ENCODE measurements at regions not wholly inside any gene's neighbourhood (a gene's known extent, or its start where the extent isn't known, plus 50 kb on each side); places are given as distances from the start of the nearest gene placed in this dataset.

DNA sequence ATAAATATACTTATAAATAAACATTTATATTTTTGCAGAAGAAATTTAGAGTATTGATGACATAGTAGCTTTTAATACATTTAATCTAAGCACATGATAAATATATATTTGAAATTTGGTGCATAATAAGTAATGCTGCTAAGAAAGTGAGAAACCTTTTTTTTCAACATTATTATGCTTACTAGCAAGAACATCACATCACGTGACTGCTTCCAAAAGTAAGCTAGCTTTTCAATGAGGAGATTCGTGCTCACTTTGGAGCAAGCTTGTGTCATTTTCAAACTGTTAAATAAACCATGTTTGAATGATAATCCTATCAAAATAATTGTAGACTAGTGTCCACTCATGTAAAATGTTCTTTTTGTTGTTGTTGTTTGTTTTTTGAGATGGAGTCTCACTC, 109.0 kb upstream of the SLC4A7 start:
- no peak for DNase-seq (ENCODE audit: low read depth in 4 of 4, low spot score in 1 of 4)

DNA sequence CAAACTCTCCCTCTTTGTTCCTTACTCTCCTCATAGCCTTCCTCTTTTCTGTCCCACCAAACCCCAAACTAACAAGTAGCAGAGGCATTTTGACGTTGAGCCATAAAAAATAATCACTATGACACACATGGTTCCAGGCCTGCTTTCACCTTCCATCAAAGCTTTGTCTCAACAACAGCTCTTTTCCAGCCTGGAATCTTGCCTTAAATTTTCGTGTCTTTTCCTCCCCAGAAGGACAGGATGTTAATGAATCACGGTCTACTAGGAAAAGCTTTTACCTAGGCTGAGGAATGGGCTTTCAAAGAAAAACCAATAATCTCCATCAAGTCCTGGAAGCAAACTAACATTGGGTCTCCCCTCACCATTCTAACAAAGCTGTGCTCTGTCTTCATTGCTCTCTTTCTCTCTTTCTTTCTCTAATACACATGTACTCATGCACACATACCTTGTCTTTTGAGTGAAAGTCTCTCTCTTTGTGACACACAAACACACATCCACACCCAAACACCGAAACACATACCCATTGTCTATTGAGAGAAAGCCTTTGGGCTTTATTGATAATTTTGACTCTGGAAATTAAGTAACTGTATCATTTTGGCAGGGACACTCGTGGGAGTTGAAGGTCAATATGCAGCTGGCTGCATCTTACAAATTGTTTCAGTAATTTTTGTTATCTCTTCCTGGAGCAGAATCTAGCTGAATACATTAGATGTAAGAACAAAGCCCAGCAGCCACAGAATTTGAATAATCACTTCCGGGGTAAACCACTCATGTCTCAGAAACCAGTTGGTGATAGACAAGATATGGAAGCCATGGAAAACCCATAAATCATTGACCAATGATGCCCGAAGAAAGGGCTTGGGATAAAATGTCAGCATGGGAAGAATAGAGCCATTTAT, 107.4 kb upstream of the SLC4A7 start:
- peak in 1 of 4 experiments; percentile 7 for DNase-seq (ENCODE audit: low read depth in 4 of 4, low spot score in 1 of 4)

DNA sequence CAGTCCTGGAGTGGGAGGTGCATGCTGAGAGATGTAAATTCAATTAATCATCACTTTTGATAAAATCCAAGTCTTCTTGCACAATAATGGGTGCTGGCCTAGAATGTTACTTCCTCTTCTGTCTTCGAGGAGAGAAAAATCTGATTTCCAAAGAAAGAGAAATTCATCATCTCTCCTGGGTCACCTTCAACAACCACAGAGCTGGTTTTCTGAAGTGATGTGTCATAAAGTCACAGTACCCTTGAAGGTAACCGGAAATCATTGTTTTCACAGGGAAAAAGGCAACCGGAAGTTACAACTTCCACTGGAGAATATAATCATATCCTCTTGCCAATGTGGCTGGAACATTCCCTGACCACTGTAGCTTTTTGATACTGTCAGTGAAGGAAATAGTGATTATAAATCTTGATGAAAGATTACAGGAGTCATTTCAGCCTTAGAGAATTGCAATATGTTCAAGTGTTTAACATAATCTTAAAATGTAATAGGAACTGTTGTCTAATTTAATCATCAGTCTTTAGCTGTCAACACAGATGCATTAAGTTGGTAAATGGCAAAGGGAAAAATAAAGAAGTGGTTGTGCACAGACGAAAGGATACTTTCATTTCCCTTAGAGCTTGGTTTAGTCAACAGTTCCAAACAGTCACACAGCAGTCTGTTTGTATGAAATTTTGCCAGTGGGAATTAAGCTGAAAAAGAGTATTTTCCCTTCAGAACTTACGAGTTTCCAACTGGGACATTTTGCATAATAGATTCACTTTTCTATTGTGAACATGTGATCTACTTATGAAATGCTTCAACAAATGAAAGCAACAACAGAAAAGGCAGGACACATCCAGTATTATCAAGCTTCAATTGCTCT, 106.5 kb upstream of the SLC4A7 start:
- DNase-seq (ENCODE audit: low read depth in 4 of 4, low spot score in 1 of 4): no peak

DNA sequence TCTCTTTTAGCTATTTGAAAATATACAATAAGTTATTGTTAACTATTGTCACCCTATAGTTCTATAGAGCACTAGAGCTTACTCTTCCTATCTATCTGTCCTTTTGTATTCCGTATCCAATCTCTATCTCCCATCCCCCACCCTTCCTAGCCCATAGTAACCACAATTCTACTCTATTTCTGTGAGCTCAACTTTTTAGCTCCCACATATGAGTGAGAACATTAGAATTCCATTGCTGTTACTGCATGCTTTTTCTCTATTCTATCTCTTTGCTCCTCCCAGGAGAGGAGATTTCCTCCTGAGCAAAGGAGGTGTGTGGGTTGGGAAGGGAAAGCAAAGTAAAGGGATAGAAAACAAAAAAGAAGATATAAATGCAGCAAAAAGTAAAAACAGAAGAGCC, 105.6 kb upstream of the SLC4A7 start:
- DNase-seq (ENCODE audit: low read depth in 4 of 4, low spot score in 1 of 4): no peak

DNA sequence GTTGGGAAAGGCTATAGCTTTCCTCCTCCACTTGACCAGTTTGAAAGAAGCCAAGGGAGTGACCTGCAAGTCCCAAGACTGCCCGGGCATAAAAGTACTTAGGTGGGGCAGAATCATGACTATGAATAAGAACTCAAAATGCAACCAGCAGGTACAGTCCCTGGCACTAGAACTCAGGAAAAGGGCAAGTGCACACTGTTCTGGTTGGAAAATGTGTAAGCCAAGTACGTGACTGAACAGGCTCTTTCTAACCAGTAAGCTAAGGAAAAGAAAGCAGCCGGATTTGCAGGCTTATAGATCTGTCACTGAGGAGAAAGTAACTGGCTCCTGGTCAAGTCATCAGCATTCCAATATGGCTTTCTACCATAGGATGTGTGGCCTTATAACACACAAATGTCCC, 101.2 kb upstream of the SLC4A7 start:
- DNase-seq (ENCODE audit: low read depth in 4 of 4, low spot score in 1 of 4): no peak

DNA sequence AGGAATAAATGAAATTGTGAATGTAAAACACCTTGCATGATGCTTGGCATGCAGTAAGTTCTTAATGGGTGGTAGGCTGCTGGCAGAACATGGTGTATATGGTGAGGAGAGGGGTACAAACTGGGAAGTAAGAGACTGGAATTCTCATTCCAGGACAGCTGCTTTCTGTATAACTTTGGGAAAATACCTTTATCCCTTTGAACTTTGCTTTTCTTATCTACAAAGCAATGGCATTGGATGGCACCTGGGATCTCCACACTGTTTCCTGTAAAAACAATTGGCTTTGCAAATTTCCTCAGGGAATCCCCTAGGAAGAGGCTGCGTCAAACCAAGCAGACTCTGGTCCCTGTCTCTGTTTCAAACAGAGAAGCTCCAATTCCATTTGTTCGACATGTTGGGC, 100.7 kb upstream of the SLC4A7 start:
- DNase-seq (ENCODE audit: low read depth in 4 of 4, low spot score in 1 of 4): no peak

DNA sequence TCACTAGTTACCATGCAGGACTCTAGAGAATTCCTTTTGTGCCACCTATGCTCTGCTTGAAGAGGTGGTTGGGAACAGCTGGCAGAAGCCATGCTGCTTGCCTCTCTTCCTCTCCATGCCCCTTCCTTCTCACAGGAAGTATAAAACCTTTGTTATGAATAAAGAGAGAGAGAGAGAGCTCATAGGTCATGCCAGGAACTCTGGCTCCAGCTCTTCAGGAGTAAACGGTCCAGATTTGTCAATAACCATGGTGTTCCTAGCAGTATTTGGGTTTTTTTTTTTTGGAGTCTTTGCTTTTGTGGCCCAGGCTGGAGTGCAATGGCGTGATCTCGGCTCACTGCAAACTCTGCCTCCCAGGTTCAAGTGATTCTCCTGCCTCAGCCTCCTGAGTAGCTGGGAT, 97.7 kb upstream of the SLC4A7 start:
- no peak for DNase-seq (ENCODE audit: low read depth in 4 of 4, low spot score in 1 of 4)

DNA sequence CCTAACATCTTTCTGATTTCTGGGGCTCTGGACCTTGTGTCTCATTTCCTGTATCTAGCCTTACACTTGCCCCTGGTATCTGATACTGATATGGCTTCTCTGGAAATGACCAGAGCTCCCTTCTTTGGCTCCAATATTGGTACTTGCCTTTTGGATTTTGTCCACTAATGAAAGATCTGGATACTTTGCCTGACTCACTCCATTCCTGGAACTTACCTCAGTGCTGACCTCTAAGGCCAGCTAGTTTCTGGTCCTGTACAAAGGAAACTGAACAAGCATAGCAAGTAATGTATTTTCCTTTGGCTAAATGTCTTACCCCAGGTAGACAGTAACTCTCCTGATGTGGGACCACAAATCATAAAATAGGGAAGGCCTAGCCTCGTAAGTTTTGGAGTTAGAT, 93.8 kb upstream of the SLC4A7 start:
- no peak for DNase-seq (ENCODE audit: low read depth in 4 of 4, low spot score in 1 of 4)

DNA sequence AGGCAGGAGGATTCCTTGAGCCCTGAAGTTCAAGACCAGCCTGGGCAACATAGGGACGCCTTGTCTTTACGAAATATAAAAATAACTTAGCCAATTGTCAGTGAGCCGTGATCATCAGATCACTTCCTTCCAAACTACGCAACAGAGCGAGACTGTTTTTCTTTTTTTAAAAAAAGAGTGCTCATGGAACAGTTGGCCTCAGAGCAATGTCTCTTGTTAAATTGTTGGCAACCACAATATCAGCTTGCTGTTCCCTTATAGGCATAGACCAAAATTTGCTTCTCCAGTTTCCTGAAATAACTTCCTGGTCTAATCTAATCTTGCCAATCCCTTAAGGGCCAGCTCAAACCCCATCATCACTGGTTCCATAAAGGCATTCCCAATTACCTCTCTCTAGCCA, 93.3 kb upstream of the SLC4A7 start:
- no peak for DNase-seq (ENCODE audit: low read depth in 4 of 4, low spot score in 1 of 4)

DNA sequence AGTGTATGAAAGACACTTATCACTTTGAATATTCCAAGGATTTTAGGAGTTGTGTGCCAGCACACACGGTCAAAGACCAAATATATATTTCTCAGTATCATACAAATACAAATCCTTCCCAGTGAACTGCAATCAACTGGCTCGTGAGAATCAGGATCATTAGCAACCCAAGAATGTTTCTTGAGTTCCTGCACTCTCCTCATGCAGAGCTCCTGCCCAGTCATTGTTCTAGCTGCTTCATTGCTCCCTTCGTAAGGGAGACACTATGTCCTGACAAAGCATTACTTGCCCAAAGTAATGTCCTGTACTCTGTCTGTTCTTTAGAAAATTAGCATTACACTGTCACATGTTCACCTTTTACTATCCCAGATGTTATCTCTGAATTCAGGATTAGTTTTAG, 92.0 kb upstream of the SLC4A7 start:
- DNase-seq (ENCODE audit: low read depth in 4 of 4, low spot score in 1 of 4): no peak

DNA sequence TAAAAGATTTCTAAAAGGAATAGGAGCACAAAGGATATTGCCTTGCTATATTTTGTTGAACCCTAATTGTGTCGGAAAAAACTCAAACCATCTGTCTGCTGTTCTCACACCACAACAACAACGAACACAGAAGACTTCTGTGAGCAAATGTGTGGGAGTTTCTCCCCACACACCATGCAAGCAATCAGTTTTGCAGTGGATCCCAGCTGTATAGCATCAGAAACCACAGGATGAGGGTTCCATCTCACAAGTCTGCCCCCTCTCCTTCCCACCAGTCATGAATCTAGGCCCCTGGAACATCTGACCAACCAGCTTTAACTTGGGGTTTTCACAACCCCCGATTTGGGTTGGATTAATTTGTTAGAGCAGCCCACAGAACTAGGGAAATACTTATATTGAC, 91.3 kb upstream of the SLC4A7 start:
- DNase-seq (ENCODE audit: low read depth in 4 of 4, low spot score in 1 of 4): no peak

DNA sequence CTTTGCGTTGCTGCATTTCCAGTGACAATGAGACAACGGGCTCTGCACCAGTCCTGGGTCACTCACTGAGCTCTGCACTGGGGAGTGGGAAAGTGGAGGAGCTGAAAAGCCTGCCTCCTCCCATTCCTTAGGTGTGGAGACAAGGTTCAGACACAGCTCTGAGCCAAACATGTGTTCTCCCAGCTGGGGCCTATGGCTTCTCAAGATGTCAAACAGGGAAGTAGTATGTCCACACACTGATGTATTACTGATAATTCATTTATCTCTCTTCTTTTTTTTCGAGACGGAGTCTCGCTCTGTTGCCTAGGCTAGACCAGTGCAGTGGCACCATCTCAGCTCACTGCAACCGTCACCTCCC, 90.2 kb upstream of the SLC4A7 start:
- no peak for DNase-seq (ENCODE audit: low read depth in 4 of 4, low spot score in 1 of 4)

DNA sequence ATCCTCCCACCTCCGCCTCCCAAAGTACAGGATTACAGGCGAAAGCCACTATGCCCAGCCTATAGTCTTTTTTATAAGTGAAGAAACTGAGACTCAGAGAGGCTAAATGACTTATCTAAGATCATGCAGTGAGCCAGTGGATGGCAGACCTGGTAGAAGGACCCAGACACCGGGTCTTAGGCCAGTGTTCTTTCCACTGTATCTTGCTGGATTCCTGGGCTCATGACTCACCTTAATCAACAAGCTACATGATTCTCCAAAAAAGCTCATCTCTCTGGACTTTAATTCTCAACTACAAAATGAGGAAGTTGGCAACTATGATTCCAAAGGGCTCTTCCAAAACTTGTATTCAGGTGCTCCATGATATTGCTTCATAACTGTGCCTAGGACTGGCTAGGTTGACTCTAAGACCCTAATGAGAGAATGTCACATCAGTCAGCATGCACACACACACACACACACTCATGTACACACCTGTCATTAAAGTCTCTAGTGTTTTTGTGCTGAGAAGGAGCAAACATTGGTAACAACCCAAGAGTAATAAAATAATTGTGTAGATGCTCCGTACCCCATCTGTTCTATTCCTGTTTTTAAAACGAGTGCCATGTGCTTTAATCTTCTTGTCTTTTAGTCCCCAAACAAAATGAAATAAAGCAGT, 89.7 kb upstream of the SLC4A7 start:
- no peak for DNase-seq (ENCODE audit: low read depth in 4 of 4, low spot score in 1 of 4)

DNA sequence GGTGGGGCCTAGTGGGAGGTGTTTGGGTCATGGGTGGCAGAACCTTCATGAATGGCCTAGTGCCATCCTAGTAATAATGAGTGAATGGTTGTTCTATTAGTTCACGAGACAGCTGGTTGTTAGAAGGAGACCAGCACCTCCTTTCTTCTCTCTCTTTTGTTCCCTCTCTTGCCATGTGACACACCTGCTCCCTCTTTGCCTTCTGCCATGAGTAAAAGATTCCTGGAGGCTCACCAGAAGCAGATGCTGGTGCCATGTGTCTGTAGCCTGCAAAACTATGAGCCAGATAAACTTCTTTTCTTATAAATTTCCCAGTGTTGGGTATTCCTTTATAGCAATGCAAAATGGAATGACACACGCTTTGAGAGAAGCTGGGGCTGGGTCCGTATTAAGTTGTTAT, 89.0 kb upstream of the SLC4A7 start:
- DNase-seq (ENCODE audit: low read depth in 4 of 4, low spot score in 1 of 4): no peak

DNA sequence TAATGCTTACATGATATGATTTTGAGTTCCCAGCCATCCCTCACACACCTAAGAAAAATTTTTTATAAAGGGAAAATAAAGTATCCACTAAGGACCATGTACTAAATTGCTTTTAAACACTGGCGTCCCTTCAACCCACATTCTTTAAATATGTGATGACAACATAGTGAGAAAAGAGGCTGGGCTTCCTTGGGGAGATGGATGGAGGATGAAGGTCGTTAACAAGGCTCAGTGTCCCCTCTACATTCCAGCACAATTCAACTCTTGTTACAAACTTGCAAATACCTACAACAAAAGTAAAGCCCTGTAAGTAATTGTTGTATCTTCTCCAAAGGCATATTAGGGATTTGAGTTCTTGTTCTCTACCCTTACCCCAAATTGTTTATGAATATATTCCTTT, 87.2 kb upstream of the SLC4A7 start:
- DNase-seq (ENCODE audit: low read depth in 4 of 4, low spot score in 1 of 4): no peak

DNA sequence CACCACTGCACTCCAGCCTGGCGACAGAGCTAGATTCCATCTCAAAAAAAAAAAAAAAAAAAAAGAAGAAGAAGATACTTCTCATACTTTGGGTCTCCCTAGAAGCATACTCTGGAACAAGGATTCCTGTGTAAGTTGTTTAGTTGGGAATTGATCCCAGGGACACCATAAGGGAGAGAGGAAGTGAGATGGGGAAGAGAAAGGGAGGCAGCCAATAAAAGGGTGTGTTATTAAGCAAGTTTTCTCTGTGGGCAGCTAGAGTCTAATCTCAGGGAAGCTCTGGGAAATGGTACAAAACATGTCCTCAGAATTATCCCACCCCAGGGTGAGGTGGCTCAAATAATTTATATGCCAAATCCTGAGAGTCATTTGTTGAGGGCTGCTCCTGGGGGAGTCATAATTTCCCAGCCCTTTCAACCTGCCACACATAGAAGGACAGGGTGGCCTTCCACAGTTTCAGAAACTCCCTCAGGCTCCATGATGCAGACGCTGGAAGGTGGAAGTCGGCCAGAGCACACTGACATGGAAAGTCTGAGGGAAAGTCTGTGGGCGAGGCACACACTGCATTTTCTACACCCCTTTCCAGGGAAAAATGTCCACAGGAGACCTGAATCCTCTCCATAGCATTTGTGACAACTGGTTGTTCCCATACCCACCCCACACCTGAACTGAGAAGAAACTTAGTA, 86.4 kb upstream of the SLC4A7 start:
- DNase-seq (ENCODE audit: low read depth in 4 of 4, low spot score in 1 of 4): no peak

DNA sequence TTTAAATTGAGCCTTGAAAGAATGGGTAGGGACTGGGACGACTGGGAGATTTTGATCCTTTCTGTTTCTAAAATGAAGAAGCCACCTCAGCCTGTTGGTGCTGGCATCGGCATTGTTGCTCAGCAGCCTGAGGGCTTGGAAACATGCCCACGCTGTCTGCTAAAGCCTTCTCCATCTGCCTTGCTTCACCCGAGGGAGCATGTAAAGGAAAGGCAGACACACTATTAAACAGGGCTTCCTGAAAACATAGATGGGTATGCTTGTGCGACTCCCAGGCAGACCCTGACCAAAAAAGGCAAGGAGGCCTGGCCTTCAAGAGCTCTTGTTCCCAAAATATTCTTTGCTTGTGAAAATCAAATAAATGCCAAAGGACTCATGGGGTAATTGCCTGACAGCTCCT, 84.2 kb upstream of the SLC4A7 start:
- DNase-seq (ENCODE audit: low read depth in 4 of 4, low spot score in 1 of 4): no peak

DNA sequence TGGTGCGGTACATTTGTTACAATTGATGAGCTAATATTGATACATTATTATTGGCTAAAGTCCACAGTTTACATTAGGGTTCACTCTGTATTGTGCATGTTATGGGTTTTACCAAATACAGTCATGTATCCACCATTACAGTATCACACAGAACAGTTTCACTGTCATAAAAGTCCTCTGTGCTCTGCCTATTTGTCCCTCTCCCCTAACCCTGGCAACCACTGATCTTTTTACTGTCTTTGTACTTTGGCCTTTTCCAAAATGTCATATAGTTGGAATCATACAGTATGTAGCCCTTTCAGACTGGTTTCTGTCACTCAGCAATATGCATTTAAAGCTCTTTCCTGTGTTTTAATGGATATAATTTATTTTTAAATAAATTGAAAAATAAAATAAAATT, 83.1 kb upstream of the SLC4A7 start:
- no peak for DNase-seq (ENCODE audit: low read depth in 4 of 4, low spot score in 1 of 4)

DNA sequence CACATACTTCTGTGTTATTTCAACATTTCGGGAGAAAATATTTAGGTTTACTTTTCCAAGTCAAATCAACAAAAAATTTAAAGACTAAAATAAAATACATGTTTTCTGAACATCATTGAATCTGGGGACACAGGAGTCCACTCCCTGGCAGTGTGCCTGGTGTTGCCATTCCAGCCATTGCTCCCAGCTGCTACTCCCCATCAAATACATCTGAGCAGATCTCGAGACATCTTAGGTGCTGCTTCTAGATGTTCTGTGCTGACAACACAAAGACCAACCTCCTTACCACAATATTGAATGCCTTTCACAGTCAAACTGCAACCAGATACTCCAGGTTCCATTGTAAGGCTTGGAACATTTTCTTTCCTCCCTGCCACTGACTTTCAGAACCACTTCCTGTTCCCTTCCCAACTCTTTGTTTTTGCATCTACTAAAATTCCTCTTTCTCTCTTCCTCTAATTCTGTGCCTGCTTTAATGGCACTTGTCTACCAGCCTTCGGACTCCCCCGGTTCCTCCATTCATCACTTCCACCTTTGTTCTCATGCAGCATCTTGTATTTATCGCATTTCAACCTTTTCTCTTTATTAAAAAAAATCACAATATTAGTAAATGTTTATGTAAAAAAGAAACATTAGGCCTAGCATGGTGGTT, 81.1 kb upstream of the SLC4A7 start:
- no peak for DNase-seq (ENCODE audit: low read depth in 4 of 4, low spot score in 1 of 4)

DNA sequence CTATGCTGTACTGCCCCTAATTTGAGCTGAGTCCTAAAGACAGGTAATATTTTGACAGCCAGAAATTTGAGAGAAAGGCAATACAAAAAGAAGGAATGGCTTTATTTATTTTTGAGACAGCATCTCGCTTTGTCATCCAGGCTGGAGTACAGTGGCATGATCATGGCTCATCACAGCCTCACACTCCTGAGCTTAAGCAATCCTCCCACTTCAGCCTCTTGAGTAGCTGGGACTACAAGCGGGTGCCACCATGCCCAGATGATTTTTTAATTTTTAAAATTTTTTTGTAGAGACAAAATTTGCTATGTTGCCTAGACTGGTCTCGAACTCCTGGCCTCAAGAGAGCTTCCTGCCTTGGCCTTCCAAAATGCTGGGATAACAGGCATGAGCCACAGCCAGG, 77.4 kb upstream of the SLC4A7 start:
- DNase-seq (ENCODE audit: low read depth in 4 of 4, low spot score in 1 of 4): no peak

DNA sequence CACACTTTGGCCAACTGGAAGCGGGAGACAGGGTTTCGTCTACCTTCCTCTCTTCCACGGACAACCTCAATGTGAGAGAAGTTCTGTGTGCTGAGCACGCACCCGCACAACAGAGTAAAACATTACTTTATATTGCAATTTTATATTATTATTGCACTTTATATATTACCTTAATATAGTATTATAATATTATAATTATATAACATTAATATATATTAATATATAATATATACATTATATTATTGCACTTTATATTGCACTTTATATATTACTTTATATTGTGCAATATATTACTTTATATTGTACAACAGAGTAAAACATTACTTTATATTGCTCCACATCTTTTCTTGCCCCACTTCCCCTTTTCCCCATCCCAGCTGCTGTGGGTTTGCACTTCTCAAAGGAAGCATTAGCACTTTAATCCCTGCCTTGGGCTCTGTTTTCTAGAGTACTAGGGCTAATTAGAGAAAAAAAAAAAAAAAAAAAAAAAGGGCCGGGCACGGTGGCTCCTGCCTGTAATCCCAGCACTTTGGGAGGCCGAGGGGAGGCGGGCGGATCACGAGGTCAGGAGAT, 76.4 kb upstream of the SLC4A7 start:
- no peak for DNase-seq (ENCODE audit: low read depth in 4 of 4, low spot score in 1 of 4)
